DMS53 treated with DMSO at 0.1 percent for 48 hours (cell line): ENCODE measurements at regions not wholly inside any gene's neighbourhood (a gene's known extent, or its start where the extent isn't known, plus 50 kb on each side); places are given as distances from the start of the nearest gene placed in this dataset.
"Not testable (repeated sequence)": the region's sequence is repeated elsewhere in the genome, so short reads cannot be mapped to it uniquely, and the experiment has no call there.

Experiments used
- DNase-seq: peaks from one replicate; lab custom pipeline; 2025; ENCODE audit not compliant: unreplicated experiment; lab: John Stamatoyannopoulos, UW

GRCh38 chr4:129254126-129254525, 158.2 kb downstream of the C4orf33 start:
- no peak for DNase-seq

- DNase-seq = no peak
These were observed 158.6 kb downstream of the C4orf33 start for GRCh38 chr4:129254526-129254925.

GRCh38 chr4:129261584-129261983, 165.6 kb downstream of the C4orf33 start:
- DNase-seq = no peak

- no peak for DNase-seq
These were observed 168.2 kb downstream of the C4orf33 start for GRCh38 chr4:129264008-129264657.

GRCh38 chr4:129278868-129279267, 182.9 kb downstream of the C4orf33 start:
- no peak for DNase-seq

- DNase-seq = no peak
These were observed 186.3 kb downstream of the C4orf33 start for GRCh38 chr4:129282293-129282692.

GRCh38 chr4:129292194-129292593, 196.2 kb downstream of the C4orf33 start:
- DNase-seq = not testable (repeated sequence)

GRCh38 chr4:129314781-129315180, 218.8 kb downstream of the C4orf33 start:
- no peak for DNase-seq

- DNase-seq = no peak
These were observed 227.0 kb downstream of the C4orf33 start for GRCh38 chr4:129322920-129323319.

- no peak for DNase-seq
These were observed 227.7 kb downstream of the C4orf33 start for GRCh38 chr4:129323658-129324057.

- DNase-seq = no peak
These were observed 230.9 kb downstream of the C4orf33 start for GRCh38 chr4:129326571-129327460.

- DNase-seq = no peak
These were observed 231.7 kb downstream of the C4orf33 start for GRCh38 chr4:129327637-129328036.

GRCh38 chr4:129328162-129328561, 232.2 kb downstream of the C4orf33 start:
- peak; percentile 55 for DNase-seq

- no peak for DNase-seq
These were observed 238.2 kb downstream of the C4orf33 start for GRCh38 chr4:129334136-129334535.

- DNase-seq = no peak
These were observed 239.3 kb downstream of the C4orf33 start for GRCh38 chr4:129335276-129335675.

- no peak for DNase-seq
These were observed 239.9 kb downstream of the C4orf33 start for GRCh38 chr4:129335818-129336217.

- DNase-seq = no peak
These were observed 240.7 kb downstream of the C4orf33 start for GRCh38 chr4:129336457-129337227.

- DNase-seq = no peak
These were observed 241.3 kb downstream of the C4orf33 start for GRCh38 chr4:129337228-129337620.

- no peak for DNase-seq
These were observed 247.0 kb downstream of the C4orf33 start for GRCh38 chr4:129342819-129343408.

- DNase-seq = peak; percentile 19
These were observed 248.1 kb downstream of the C4orf33 start for GRCh38 chr4:129344058-129344457.

GRCh38 chr4:129345609-129346008, 249.7 kb downstream of the C4orf33 start:
- DNase-seq = no peak
